ENCODE measurements at regions not wholly inside any gene's neighbourhood (a gene's known extent, or its start where the extent isn't known, plus 50 kb on each side); places are given as distances from the start of the nearest gene placed in this dataset.

DNA sequence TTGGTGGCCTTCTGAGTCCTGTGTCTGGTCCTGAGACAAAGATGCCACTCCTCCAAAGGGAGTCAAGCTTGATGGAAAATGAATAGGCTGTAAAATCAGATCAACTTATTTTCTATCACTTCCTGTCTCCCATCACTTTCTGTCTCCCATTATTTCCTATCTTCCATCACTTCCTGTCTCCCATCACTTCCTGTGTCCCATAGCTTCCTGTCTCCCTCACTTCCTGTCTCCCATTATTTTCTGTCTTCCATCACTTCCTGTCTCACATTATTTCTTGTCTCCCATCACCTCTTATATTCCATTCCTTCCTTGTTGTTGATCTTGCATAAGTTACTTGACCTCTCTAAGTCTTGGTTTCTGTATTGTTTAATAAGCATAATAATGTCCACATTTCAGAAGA is 418.5 kb upstream of the EEF2KMT start:
- TF ChIP-seq, protein P1, sequence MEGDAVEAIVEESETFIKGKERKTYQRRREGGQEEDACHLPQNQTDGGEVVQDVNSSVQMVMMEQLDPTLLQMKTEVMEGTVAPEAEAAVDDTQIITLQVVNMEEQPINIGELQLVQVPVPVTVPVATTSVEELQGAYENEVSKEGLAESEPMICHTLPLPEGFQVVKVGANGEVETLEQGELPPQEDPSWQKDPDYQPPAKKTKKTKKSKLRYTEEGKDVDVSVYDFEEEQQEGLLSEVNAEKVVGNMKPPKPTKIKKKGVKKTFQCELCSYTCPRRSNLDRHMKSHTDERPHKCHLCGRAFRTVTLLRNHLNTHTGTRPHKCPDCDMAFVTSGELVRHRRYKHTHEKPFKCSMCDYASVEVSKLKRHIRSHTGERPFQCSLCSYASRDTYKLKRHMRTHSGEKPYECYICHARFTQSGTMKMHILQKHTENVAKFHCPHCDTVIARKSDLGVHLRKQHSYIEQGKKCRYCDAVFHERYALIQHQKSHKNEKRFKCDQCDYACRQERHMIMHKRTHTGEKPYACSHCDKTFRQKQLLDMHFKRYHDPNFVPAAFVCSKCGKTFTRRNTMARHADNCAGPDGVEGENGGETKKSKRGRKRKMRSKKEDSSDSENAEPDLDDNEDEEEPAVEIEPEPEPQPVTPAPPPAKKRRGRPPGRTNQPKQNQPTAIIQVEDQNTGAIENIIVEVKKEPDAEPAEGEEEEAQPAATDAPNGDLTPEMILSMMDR (IDR thresholded peaks at IDR 0.05; ENCODE audit: low read depth, low read length, poor library complexity, severe bottlenecking), result no peak
- TF ChIP-seq EZH2phosphoT487 (IDR thresholded peaks at IDR 0.05; ENCODE audit: borderline replicate concordance, low read length), result no peak
